C1 segment of cervical spinal cord (tissue), 14 donors: ENCODE measurements at regions not wholly inside any gene's neighbourhood (a gene's known extent, or its start where the extent isn't known, plus 50 kb on each side); places are given as distances from the start of the nearest gene placed in this dataset.
"Not testable (repeated sequence)": the region's sequence is repeated elsewhere in the genome, so short reads cannot be mapped to it uniquely, and the experiment has no call there.

Experiments used
- DNase-seq, 14 donors: peaks; one replicate each; lab custom pipeline; 2025; lab: John Stamatoyannopoulos, UW

DNA sequence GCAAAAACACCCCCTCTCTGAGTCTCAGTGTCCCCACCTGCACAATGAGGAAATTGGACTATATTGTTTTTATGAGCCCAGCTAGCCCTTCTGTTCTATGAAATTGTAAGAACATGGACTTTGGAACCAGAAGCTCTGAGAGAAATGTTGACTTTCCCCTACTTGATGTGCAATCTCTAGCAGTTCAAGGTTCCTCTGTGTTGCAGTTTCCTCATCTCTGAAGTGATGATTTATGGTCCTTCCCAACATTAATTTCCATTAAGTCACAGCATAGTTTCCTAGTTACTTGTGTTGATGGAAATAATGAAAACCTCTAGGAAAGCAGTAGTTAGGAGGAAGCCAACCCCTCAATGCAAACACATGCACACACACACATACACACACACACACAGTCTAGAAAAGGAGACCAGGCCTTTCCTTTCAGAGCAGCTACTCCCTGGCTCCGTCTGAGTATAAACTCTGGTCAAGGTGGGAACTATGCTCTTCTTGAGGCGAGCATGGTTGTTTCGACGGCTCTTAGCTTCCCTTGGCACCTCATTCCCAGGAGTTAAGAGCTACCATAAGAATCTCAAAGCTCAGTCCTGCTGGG lies 518.4 kb downstream of the SOX6 start:
- DNase-seq = no peak

DNA sequence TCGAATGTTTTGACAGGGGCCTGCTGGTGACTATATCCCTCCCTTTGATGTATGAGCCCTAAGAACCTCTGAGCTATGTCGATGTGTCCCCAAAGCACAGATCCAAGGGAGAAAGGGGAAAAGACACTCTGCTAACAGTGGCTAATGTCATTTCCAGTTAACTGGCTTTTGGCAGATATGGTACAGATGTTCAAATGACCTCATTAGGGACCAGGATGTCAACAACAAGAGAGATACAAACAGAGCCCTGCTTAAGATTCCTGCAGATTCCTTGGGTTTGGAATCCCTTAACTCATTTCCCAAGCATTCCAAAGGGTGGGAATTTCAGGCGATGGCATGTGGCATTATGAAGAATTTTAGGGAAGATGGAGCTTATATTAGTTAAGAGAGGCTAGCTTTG lies 517.3 kb downstream of the SOX6 start:
- no peak for DNase-seq

DNA sequence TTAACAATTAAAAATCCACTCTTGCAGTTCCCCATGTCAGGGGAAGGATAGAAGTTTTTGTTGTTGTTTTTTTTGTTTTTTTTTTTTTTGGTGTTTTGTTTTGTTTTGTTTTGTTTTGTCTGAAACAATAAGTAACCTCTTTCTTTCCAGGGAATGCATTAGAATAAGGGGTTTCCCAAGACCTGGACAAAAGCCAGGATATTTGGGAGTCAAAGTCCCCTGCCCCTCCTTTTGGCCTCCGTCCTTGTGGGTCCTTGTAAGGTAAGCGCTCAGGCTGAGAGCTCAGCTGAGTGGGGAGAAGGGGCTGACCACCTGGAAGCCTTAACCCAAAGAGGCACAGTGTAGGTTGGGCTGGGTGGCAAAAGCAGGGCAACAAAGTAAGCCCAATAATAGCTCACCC lies 515.4 kb downstream of the SOX6 start:
- DNase-seq = no peak

DNA sequence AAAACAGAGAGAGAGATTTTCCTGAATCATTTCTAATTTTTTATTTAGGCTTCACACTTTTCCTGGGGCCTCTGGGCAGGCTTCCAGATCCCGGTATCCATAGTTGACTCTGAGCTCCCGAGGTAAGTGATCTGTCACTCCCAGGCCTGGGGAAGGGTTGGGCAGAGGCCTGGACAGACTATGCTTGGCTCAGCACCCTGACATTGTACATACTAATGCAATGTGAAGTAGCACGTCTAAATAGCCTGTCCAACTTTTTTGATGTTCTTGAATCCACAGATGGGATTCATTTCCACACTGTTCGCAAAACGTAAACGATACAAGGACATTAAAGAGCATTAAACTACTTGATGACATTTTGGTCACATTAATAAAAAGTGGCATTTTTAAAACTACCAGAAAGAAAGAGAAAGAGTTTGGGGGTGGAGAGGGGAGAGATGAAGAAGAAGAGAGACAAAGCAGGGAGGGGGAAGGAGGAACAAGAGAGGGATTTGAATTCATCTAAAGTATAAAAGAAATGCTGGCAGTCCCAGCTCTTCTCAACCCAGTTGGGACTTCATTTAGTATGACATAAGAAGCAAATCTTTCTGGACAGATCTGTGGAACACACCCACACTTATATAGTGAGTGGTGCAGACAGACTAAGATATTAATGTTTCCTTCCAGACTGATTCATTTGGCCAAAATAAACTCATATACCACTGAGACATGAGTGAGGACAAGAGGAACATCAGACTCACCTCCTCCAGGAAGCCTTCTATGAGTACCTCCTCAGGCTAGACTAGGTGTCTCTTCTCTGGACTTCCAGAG lies 514.2 kb downstream of the SOX6 start:
- no peak for DNase-seq

DNA sequence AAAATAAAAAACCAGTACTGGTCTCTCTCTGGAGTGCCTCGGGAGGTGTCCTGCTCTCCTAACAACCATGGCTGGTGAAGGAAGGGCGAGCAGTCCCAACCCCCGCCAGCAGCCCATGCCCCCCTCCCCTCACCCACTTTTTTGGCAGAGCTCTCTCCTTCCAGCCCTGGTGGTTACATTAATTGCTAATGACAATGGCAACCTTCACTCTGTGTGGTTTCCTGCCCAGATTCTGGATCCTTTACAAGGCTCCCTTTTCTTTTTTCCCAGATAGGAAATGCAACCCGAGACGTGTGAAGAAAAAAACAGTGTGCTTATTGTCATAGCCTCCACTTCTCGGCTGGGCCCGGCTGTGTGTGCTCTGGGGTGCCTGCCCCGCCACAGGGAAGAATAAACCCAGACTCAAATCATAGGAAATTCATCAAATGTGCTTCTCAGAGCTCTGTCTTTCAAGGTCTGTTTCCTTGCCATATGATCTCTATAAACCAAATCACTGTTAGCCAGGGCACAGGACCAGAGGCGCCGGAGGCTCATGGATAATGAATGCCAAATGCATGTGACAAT lies 513.0 kb downstream of the SOX6 start:
- peak in 10 of 14 donors; percentile 9 to 71 (median 44) for DNase-seq

DNA sequence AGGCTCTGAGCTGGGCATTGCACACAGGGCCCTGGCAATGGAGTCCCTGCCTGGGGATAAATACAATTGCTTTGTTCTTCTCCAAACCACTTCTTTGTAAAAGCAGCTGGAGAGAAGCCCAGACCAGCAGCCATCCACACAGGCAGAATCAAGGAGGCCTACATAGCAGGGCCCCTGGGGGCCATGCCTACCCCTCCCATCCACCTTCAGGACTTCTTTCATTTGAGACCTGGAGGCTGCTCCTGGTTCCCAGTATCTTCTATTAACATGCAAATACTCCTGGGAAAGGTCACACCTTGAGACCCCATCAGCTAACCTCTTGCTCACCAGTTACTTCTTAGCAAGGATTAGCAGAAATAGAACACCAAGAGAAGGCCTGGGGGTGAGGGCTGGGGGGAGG lies 511.1 kb downstream of the SOX6 start:
- peak in 11 of 14 donors; percentile 18 to 75 (median 45) for DNase-seq

DNA sequence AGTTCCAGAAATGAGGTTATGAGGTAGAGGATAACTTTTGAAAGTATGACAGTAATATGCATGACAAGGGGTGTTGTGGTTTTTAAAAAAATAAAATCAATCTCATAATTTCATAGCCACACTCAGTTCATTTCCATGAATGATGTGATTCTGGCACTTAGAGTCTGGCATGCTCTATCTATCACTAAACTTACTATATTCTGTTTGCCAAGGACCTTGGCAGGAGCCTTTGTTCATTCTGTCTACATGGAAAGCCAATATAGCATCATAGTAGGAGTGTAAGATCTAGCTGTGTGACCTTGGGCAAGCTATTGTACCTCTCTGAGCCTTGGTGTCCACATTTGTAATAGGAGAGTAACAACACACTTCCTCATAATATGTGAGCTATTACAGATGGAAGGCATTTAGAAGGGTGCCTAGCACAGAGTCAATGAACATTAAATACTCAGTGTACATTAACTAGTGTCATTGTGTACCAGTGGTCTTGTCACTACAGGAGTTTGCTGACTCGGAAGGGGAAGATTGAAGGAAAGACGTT lies 507.6 kb downstream of the SOX6 start:
- no peak for DNase-seq

DNA sequence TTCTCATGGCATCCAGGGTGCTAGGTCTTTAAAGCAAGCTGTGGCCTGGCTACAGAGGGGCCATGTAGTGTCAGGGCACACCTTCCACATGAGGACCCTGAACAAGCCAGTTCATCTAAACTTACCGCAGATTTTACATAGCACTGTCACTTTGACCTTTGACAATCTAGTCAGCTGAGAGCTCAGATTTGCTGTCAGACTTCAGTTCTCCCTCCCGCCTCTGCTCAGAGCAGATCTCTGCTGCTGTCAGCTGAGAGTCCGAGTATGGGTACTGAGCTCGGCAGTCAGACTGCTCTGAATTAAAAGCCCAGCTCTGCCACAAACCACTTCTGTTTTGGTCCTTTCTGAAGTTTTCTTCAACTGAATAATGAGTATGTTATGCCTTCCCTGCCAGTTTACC lies 507.1 kb downstream of the SOX6 start:
- DNase-seq = no peak

DNA sequence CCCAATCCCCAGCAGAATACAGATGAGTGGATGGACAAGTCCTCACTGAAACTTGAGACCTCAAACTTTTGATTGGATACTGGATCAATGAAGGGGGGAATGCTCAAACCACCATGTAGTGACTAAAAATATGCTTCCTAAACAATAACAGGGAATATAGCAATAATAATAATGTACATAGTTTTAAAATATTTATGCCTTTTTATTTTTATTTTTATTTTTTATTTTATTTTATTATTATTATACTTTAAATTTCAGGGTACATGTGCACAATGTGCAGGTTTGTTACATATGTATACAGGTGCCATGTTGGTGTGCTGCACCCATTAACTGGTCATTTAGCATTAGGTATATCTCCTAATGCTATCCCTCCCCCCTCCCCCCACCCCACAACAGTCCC lies 506.0 kb downstream of the SOX6 start:
- DNase-seq = not testable (repeated sequence)

DNA sequence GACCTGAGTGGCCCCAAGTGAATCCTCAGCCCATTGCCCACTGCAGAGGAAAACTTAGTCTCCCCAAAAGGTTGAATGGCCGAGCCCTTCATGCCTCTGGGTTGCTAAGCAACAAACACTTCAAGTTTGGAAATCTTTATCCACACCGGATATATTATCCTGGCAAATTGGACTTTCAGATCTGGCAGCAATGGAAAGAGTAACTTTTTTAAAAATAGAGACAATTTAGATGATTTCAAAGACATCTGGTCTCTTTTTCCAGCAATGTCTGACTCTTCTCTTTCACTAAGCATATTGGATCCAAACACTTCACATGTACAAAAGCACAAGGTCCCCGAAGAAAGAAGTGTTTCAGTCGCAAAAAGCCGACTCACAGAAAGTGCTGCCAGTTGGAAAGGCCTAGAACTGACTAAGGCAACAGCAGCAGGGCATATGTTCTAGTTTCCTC lies 505.3 kb downstream of the SOX6 start:
- DNase-seq = peak in 2 of 14 donors; percentile 10 to 12

DNA sequence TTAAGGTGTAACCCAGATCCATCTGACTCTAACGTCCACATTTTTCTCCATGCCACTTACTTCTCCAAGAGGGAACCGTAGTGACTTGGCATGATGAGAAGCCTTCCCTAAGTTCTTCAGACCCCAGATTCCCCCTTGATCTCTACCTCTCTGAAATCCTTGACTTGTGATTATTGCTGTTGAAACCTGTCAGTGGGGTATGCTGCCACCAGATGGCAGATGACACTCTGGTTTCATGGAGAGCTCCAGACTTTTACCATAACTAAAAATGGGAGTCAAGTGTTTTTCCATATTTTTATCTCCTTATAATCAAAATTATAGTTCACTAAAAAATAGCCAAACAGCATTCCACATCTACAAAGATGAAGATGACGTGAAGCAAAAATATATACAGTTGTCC lies 504.2 kb downstream of the SOX6 start:
- no peak for DNase-seq

DNA sequence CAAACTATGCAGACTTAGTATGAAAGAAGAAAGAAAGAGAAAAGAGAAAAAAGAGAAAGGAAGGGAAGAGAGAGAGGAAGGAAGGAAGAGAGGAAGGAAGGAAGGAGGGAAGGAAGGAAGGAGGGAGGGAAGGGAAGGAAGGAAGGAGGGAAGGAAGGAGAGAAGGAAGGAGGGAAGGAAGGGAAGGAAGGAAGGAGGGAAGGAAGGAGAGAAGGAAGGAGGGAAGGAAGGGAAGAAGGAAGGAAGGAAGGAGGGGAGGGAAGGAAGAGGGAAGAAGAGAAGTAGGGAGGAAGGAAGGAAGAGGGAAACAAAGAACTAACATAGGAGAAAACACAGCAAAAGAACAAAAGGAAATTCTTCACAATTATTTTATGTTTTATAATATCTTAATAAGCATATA lies 502.1 kb downstream of the SOX6 start:
- no peak for DNase-seq

DNA sequence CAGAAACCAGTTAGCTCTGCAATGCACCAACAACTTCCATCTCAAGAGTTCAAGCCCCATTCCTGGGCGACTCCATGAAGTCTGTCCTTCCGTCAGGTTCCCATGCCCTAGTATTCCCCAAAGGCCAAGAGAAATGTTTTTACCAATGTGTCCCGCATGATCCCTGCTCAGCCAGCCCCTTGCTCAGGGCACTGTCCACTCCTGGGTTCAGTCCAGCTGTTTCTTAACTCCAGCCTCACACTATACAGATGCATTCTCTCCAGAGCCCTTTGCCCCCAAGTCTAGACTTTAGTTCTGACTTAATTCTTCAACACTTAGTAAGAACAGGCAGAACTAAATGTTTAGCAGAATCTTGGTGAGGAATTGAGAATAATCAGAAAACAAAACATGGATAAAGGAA lies 497.5 kb downstream of the SOX6 start:
- no peak for DNase-seq

DNA sequence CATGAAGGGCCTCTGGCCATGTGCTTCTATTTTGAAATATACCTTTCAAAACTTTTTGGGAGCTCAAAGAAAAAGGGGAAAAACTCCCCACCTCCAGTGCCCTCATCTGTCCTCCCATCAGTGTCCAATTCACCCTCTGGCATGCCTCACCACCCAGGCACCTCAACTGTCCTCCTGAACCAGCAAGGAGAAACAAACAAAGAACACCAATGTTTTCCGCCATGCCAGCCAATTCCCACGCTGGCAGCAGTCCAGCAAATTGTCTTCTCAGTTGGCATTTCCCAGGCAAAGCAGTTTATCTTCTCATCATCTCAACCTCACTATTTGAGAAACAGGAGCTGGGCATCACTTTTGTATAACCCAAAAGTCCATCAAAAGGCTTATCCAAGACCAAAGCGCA lies 496.9 kb downstream of the SOX6 start:
- DNase-seq = no peak

DNA sequence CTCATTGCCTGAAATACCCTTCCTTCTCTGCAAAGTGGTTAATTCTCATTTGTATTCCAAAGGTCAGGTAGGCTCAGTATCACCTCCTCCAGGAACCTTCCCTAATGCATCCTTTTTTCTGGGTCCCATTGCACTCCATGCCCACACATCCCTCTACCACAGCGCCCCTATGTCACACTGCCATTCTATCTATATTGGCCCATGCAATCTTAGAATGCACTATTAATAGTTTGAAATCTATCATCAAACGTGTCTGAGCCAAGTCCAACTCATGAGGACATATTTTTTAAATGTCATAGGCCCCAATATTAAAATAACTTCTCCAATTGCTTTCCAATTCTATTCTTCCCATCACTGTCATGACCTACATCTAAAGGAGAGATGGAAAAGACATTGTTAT lies 495.1 kb downstream of the SOX6 start:
- no peak for DNase-seq

DNA sequence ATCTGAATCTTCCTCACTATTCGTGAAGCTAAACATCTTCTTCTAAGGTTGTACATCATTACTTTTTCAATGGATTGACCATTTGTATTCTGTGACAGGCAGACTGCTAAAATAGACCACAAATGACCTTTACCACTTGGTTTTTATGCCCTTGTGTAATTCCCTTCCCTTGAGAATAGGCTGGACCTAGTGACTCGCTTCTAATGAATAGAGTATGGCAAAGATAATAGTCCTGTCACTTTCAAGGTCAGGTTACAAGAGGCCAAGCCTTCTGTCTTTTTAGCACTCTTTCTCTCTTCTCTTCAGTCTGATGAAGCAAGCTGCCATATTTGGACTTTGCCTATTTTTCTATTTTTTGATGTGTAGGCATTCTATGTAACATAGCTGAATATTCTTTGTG lies 492.9 kb downstream of the SOX6 start:
- no peak for DNase-seq

DNA sequence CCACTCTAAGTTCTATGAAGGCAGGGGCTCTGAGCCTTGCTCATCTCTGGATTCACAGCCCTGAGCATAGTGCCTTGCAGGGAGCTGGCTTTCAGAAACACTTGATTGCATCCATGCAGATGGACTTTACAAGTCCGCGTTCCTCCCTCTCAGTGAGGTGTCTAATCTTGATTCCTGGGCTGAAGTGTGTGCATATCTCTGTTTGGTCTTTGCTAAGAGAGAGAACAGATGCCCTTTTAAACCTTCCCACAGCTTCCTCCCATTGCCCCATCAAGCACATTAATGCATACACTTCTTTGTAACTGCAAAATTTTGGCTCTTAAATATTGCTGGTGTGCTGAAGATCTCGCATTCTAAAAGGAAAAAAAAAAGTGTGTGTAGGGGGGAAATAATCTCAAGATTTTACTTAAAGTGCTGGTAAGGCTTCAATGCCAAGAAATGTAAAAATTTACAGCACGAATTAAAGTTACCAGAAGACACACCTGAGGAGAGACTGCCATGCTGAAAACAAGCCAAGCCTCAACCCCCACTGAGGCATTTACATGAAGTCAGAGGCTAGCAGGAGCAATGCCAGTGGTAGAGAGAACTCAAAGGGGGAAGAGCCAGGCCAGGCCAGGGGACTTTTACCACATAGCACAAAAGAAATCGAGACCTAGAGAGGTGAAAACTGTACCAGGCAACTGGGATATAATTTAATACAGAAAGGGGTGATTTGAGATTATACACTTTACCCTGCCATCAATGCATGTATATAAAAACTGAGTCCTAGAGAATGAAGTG lies 492.1 kb downstream of the SOX6 start:
- DNase-seq = no peak

DNA sequence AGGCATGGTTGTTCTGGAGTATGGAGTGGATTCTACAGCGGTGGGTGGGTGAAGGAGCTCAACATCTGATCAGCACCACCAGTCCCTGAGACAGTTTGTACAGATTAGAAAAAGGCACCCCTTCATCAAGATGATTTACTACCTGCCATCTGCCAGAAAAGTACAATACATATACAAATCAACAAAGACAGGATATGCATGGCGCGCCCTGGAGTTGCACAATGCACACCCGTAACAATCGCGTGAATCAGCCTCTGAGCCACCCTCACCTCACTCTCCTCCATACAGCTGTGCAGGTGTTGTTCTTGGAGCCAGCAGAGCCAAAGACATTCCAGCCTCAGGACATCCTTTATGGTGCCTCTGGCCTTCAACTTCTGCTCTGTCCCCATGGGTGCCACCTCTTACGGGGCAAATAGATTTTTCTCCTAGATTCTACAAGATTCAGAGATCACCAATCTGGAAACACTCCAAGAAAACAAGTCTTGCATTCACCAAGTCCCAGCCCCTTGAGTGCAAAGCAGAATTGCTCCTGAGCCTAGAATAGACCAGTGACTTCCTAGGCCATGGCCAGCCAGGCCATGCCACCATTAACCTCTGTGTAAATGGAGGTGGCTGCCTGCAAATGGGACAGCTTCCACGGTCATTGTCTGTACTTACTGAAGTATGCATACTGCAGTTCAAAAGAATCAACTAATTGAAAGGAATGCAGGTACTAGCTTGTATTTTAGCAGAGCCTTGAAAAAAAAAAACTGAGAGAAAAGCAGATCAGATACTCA lies 490.9 kb downstream of the SOX6 start:
- no peak for DNase-seq

DNA sequence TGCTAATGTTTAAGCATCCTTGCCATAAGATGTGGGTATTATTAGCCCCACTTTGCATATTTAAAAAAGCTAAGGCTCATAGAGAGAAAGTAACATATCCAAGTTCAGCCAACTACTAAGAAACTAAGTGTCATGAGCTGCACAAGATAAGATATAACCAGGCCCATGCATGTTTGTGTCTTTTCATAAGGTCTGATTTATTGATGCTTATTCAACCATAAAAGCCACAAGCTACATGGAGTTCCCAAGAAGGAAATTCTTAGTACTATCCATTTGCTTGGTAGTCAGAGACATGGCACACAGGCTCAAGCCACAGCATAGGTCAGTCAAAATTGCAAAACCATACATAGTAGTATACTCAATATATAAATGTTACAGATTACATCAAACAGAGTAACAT lies 488.5 kb downstream of the SOX6 start:
- DNase-seq = no peak

DNA sequence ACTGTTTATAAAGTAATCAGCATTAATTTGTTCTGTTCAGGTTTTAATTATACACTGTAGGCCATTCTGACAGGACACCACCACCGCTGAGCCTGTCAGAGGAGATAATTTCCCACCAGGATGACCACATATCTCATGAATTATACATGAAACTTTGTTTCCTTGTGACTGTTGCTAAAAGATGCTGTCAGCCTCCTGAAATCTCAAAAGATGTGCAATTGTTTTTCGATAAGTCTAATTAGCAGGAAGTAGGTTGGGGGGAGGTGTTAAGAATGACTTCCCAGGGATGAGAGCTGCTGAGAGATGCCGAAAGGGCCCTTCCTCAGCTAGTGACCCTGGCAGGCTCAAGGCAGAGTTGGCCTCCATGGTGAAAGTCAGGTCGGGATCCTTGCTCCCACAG lies 485.4 kb downstream of the SOX6 start:
- DNase-seq = no peak

DNA sequence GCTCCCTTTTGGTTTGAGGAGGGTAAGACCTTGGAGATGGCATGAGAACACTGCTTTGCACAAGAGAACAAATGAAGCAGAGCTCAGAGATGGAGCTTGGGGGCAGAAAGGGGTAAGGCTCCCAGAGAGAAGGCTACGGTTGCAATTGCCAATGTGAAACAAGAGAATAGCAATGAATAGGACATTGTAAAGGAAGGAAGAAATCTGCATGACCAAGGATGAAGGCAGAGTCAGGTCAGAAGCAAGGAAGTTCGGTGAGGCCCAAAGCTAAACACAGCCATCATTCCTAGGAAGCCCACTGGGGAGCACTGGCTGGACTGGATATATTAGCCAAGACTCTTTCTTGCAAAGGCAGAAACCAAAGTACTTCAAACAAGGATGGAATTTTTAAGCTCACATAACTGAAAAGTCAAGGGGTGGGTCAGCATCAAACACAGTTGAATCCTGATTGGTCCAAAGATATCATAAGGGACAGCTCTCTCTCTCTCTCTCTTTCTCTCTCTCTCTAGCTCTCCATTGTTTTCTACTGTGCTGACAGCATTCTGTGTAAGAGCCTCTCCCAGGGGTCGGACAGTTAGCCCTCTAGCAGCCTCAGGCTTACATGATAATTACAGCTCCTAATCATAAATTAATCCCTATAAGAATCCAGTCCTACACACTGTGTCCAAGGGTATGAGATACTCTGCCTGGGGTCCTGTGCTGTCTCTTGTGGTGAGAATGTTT lies 484.3 kb downstream of the SOX6 start:
- no peak for DNase-seq
